Upper lobe of right lung (tissue), 1 donor: ENCODE measurements at regions not wholly inside any gene's neighbourhood (a gene's known extent, or its start where the extent isn't known, plus 50 kb on each side); places are given as distances from the start of the nearest gene placed in this dataset.

Experiments
- ATAC-seq: fragments of 200-7000 bp; cut with Tn5 transposase; one replicate; pipeline ENCODE4 v1.9.1; 2020; ENCODE audit warnings: mild to moderate bottlenecking, moderate library complexity
- DNase-seq: peaks from one replicate; pipeline ENCODE4 v3.0.0-alpha.2; 2020
- H3K27ac ChIP-seq: fragments of 200-600 bp; one replicate; pipeline ENCODE4 v1.8.0; 2022
- H3K27me3 ChIP-seq: fragments of 200-600 bp; one replicate; pipeline ENCODE4 v1.8.0; 2022; ENCODE audit warnings: mild to moderate bottlenecking
- H3K36me3 ChIP-seq: fragments of 200-600 bp; one replicate; pipeline ENCODE4 v1.8.0; 2022
- H3K4me1 ChIP-seq: fragments of 200-600 bp; one replicate; pipeline ENCODE4 v1.8.0; 2022
- H3K4me3 ChIP-seq: fragments of 200-600 bp; one replicate; pipeline ENCODE4 v1.8.0; 2022; ENCODE audit warnings: mild to moderate bottlenecking
- H3K9me3 ChIP-seq: fragments of 200-600 bp; one replicate; pipeline ENCODE4 v1.8.0; 2022
- CTCF ChIP-seq: fragments of 200-600 bp; IDR thresholded peaks from one replicate; pipeline ENCODE4 v1.8.0; 2022; ENCODE audit warnings: antibody characterized with exemption
- intact Hi-C: fragments of 100-400 bp; cut with DNase I; formaldehyde crosslinking; loops from one replicate; pipeline ENCODE4 v1.11.0; 2022
- donor health status: DM: no; HTN: yes; CAD: no; lungs with severe emphysema.

- H3K4me1 ChIP-seq = no peaks in the 10 kb centered on the region
- ATAC-seq (no peak), DNase-seq (no peak)
- H3K27ac ChIP-seq = no peak overlapping the region
- intact Hi-C loops = no loop called here
- H3K36me3 ChIP-seq = no peaks in the 10 kb centered on the region
- no peak for TF ChIP-seq CTCF
- peaks cover 16% of the 10 kb centered on the region for H3K27me3 ChIP-seq
- no peak overlapping the region for H3K4me3 ChIP-seq
- H3K9me3 ChIP-seq = no peaks in the 10 kb centered on the region
These were observed 723.0 kb downstream of the PTPRU start for GRCh38 chr1:29959356-29959755.

- Histone ChIP-seq H3K27ac (no peak overlapping the region), H3K4me1 (no peaks in the 10 kb centered on the region), H3K4me3 (no peak overlapping the region), H3K36me3 (no peaks in the 10 kb centered on the region), H3K9me3 (no peaks in the 10 kb centered on the region), H3K27me3 (peaks cover 9% of the 10 kb centered on the region)
- intact Hi-C loops = no loop called here
- no peak for DNase-seq
- TF ChIP-seq CTCF = no peak
- no peak for ATAC-seq
These were observed 721.9 kb downstream of the PTPRU start for GRCh38 chr1:29958271-29958670.

GRCh38 chr1:29956349-29957030 lies 720.2 kb downstream of the PTPRU start:
- H3K27ac ChIP-seq = no peak overlapping the region
- H3K4me1 ChIP-seq = no peaks in the 10 kb centered on the region
- H3K9me3 ChIP-seq = no peaks in the 10 kb centered on the region
- no peak for DNase-seq
- no peak overlapping the region for H3K4me3 ChIP-seq
- ATAC-seq = no peak
- no peak for TF ChIP-seq CTCF
- intact Hi-C loops = no loop called here
- H3K27me3 ChIP-seq = no peaks in the 10 kb centered on the region
- no peaks in the 10 kb centered on the region for H3K36me3 ChIP-seq

- TF ChIP-seq CTCF = no peak
These were observed 718.3 kb downstream of the PTPRU start for GRCh38 chr1:29954591-29954990.

GRCh38 chr1:29953961-29954360 lies 717.6 kb downstream of the PTPRU start:
- Histone ChIP-seq H3K9me3 (no peaks in the 10 kb centered on the region), H3K27me3 (no peaks in the 10 kb centered on the region), H3K27ac (no peak overlapping the region), H3K36me3 (no peaks in the 10 kb centered on the region), H3K4me3 (no peak overlapping the region), H3K4me1 (no peaks in the 10 kb centered on the region)
- intact Hi-C loops = no loop called here
- DNase-seq (no peak), ATAC-seq (no peak)
- TF ChIP-seq CTCF = no peak

More at GRCh38 chr1:29954591-29954990, 718.3 kb downstream of the PTPRU start:
- no peak for DNase-seq
- no peaks in the 10 kb centered on the region for H3K9me3 ChIP-seq
- H3K4me3 ChIP-seq = no peak overlapping the region
- no peak overlapping the region for H3K27ac ChIP-seq
- intact Hi-C loops = no loop called here
- no peaks in the 10 kb centered on the region for H3K4me1 ChIP-seq
- no peaks in the 10 kb centered on the region for H3K36me3 ChIP-seq
- ATAC-seq = no peak
- no peaks in the 10 kb centered on the region for H3K27me3 ChIP-seq

GRCh38 chr1:29949676-29950075 lies 713.4 kb downstream of the PTPRU start:
- Histone ChIP-seq H3K4me1 (no peaks in the 10 kb centered on the region), H3K9me3 (no peaks in the 10 kb centered on the region), H3K36me3 (no peaks in the 10 kb centered on the region), H3K4me3 (no peak overlapping the region), H3K27ac (no peak overlapping the region), H3K27me3 (no peaks in the 10 kb centered on the region)
- DNase-seq (no peak), ATAC-seq (no peak)
- no peak for TF ChIP-seq CTCF
- intact Hi-C loops = no loop called here
